ENCODE measurements at regions not wholly inside any gene's neighbourhood (a gene's known extent, or its start where the extent isn't known, plus 50 kb on each side); places are given as distances from the start of the nearest gene placed in this dataset.

GRCh38 chr5:15034379-15034778, 162.8 kb upstream of the ANKH start:
- no peak for TF ChIP-seq CTCF (IDR thresholded peaks at IDR 0.05)
- no peak for TF ChIP-seq POLR2A (IDR thresholded peaks at IDR 0.05; ENCODE audit: low read depth)

Measured in esophagus muscularis mucosa (tissue), 3 donors.